HG03025 (cell line): ENCODE measurements at regions not wholly inside any gene's neighbourhood (a gene's known extent, or its start where the extent isn't known, plus 50 kb on each side); places are given as distances from the start of the nearest gene placed in this dataset.

Experiments
- ATAC-seq: cut with Tn5 transposase; IDR thresholded peaks from one replicate; pipeline ENCODE4 v1.9.1; 2021; ENCODE audit warnings: mild to moderate bottlenecking, moderate library complexity; ENCODE audit not compliant: unreplicated experiment, low FRiP score

- ATAC-seq: no peak
Observed at GRCh38 chr13:53342623-53343360, 314.2 kb downstream of the OLFM4 start.

- no peak for ATAC-seq
Observed at GRCh38 chr13:53343361-53343744, 314.7 kb downstream of the OLFM4 start.

- no peak for ATAC-seq
Observed at GRCh38 chr13:53351021-53351420, 322.4 kb downstream of the OLFM4 start.

GRCh38 chr13:53357582-53357981 is 329.0 kb downstream of the OLFM4 start:
- ATAC-seq: peak; percentile 65

- no peak for ATAC-seq
Observed at GRCh38 chr13:53368948-53369347, 340.3 kb downstream of the OLFM4 start.

- no peak for ATAC-seq
Observed at GRCh38 chr13:53379485-53379884, 350.9 kb downstream of the OLFM4 start.

- no peak for ATAC-seq
Observed at GRCh38 chr13:53382008-53382407, 353.4 kb downstream of the OLFM4 start.

GRCh38 chr13:53398051-53398450 is 369.4 kb downstream of the OLFM4 start:
- ATAC-seq: no peak

GRCh38 chr13:53405616-53406015 is 377.0 kb downstream of the OLFM4 start:
- ATAC-seq: no peak

GRCh38 chr13:53408306-53408705 is 379.7 kb downstream of the OLFM4 start:
- ATAC-seq: no peak

GRCh38 chr13:53408847-53409568 is 380.4 kb downstream of the OLFM4 start:
- no peak for ATAC-seq

- ATAC-seq: no peak
Observed at GRCh38 chr13:53411463-53411862, 382.9 kb downstream of the OLFM4 start.

GRCh38 chr13:53415135-53415534 is 386.5 kb downstream of the OLFM4 start:
- no peak for ATAC-seq

GRCh38 chr13:53417601-53418000 is 389.0 kb downstream of the OLFM4 start:
- ATAC-seq: no peak

GRCh38 chr13:53422415-53422814 is 393.8 kb downstream of the OLFM4 start:
- ATAC-seq: no peak

GRCh38 chr13:53436396-53436795 is 407.8 kb downstream of the OLFM4 start:
- ATAC-seq: no peak

GRCh38 chr13:53439439-53440225 is 411.0 kb downstream of the OLFM4 start:
- no peak for ATAC-seq

- no peak for ATAC-seq
Observed at GRCh38 chr13:53442979-53443378, 414.4 kb downstream of the OLFM4 start.

GRCh38 chr13:53445686-53446085 is 417.1 kb downstream of the OLFM4 start:
- no peak for ATAC-seq

- ATAC-seq: no peak
Observed at GRCh38 chr13:53447456-53447855, 418.8 kb downstream of the OLFM4 start.

- ATAC-seq: no peak
Observed at GRCh38 chr13:53447863-53448262, 419.2 kb downstream of the OLFM4 start.
